Liver (tissue), 3 donors: ENCODE measurements at regions not wholly inside any gene's neighbourhood (a gene's known extent, or its start where the extent isn't known, plus 50 kb on each side); places are given as distances from the start of the nearest gene placed in this dataset.
"Not testable (repeated sequence)": the region's sequence is repeated elsewhere in the genome, so short reads cannot be mapped to it uniquely, and the experiment has no call there.

Source experiments
- EGR1 ChIP-seq, 2 donors: IDR thresholded peaks; 2 replicates each; pipeline ENCODE4 v1.6.1; 2016 to 2018; ENCODE audit warnings: antibody characterized with exemption in 2 of 2, low read depth in 2 of 2
- GABPA ChIP-seq, 2 donors: IDR thresholded peaks in 1 of 2; conservative IDR thresholded peaks in 1 of 2; 2 replicates each; pipeline ENCODE4 v1.6.1; 2016; ENCODE audit warnings: antibody characterized with exemption in 2 of 2, mild to moderate bottlenecking in 1 of 2, moderate library complexity in 1 of 2
- HNF4A ChIP-seq, 2 donors: conservative IDR thresholded peaks; 2 replicates each; pipeline ENCODE4 v1.6.1; 2016; ENCODE audit warnings: antibody characterized with exemption in 2 of 2, mild to moderate bottlenecking in 2 of 2
- HNF4G ChIP-seq: IDR thresholded peaks from 2 replicates; pipeline ENCODE4 v1.6.1; 2016; ENCODE audit warnings: antibody characterized with exemption
- JUND ChIP-seq, 2 donors: IDR thresholded peaks; 2 replicates each; pipeline ENCODE4 v1.6.1; 2016; ENCODE audit warnings: antibody characterized with exemption in 2 of 2
- MAX ChIP-seq: IDR thresholded peaks from 2 replicates; pipeline ENCODE4 v1.6.1; 2016; ENCODE audit warnings: antibody characterized with exemption
- RAD21 ChIP-seq, 2 donors: IDR thresholded peaks; 2 replicates each; pipeline ENCODE4 v1.6.1; 2016; ENCODE audit warnings: antibody characterized with exemption in 2 of 2, mild to moderate bottlenecking in 2 of 2
- REST ChIP-seq: IDR thresholded peaks from 2 replicates; pipeline ENCODE4 v1.6.1; 2016; ENCODE audit warnings: antibody characterized with exemption, mild to moderate bottlenecking
- RXRA ChIP-seq, 2 donors: IDR thresholded peaks; 2 replicates each; pipeline ENCODE4 v1.6.1; 2017 to 2018; ENCODE audit warnings: antibody characterized with exemption in 2 of 2, mild to moderate bottlenecking in 1 of 2
- SP1 ChIP-seq: IDR thresholded peaks from 2 replicates; pipeline ENCODE4 v1.6.1; 2018; ENCODE audit warnings: antibody characterized with exemption, mild to moderate bottlenecking
- TAF1 ChIP-seq: conservative IDR thresholded peaks from 2 replicates; pipeline ENCODE4 v1.6.1; 2016; ENCODE audit warnings: antibody characterized with exemption, mild to moderate bottlenecking
- ZBTB33 ChIP-seq: IDR thresholded peaks from 2 replicates; pipeline ENCODE4 v1.6.1; 2016; ENCODE audit warnings: antibody characterized with exemption
- TF ChIP-seq, protein P1 (sequence below): fragments of 150-350 bp; IDR thresholded peaks from 2 replicates; pipeline ENCODE4 v1.5.1; 2017; ENCODE audit warnings: improper control_type of control experiment, low read depth, low read length; ENCODE audit not compliant: missing input control
- TF ChIP-seq, protein P2 (sequence below): IDR thresholded peaks from 2 replicates; pipeline ENCODE4 v1.6.1; 2016; ENCODE audit warnings: antibody characterized with exemption
- donor health status: healthy.
- donor health status: healthy.

DNA sequence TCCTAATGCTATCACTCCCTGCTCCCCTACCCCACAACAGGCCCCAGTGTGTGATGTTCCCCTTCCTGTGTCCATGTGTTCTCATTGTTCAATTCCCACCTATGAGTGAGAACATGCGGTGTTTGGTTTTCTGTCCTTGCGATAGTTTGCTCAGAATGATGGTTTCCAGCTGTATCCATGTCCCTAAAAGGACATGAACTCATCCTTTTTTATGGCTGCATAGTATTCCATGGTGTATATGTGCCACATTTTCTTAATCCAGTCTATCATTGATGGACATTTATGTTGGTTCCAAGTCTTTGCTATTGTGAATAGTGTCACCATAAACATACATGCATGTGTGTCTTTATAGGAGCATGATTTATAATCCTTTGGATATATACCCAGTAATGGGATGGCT lies 80.4 kb upstream of the B3GAT1 start:
- TF ChIP-seq, protein P1, sequence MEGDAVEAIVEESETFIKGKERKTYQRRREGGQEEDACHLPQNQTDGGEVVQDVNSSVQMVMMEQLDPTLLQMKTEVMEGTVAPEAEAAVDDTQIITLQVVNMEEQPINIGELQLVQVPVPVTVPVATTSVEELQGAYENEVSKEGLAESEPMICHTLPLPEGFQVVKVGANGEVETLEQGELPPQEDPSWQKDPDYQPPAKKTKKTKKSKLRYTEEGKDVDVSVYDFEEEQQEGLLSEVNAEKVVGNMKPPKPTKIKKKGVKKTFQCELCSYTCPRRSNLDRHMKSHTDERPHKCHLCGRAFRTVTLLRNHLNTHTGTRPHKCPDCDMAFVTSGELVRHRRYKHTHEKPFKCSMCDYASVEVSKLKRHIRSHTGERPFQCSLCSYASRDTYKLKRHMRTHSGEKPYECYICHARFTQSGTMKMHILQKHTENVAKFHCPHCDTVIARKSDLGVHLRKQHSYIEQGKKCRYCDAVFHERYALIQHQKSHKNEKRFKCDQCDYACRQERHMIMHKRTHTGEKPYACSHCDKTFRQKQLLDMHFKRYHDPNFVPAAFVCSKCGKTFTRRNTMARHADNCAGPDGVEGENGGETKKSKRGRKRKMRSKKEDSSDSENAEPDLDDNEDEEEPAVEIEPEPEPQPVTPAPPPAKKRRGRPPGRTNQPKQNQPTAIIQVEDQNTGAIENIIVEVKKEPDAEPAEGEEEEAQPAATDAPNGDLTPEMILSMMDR = not testable (repeated sequence)
- not testable (repeated sequence) for TF ChIP-seq RAD21 (IDR thresholded peaks at IDR 0.05); TAF1; REST; RXRA (IDR thresholded peaks at IDR 0.05); GABPA (IDR thresholded peaks at IDR 0.05 in 1 of 2, conservative IDR thresholded peaks at IDR 0.05 in 1 of 2); HNF4G; MAX; SP1; HNF4A (conservative IDR thresholded peaks at IDR 0.05); JUND (IDR thresholded peaks at IDR 0.05); ZBTB33; EGR1 (IDR thresholded peaks at IDR 0.05; ENCODE audit: low read depth in 2 of 2)
- TF ChIP-seq, protein P2, sequence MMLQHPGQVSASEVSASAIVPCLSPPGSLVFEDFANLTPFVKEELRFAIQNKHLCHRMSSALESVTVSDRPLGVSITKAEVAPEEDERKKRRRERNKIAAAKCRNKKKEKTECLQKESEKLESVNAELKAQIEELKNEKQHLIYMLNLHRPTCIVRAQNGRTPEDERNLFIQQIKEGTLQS = not testable (repeated sequence)
